Mucosa of rectum (tissue), 2 donors: ENCODE measurements at regions not wholly inside any gene's neighbourhood (a gene's known extent, or its start where the extent isn't known, plus 50 kb on each side); places are given as distances from the start of the nearest gene placed in this dataset.

Experiments used
- H3K27ac ChIP-seq, 2 donors: one replicate each; pipeline ENCODE4 v1.7.0; 2013; ENCODE audit warnings: inconsistent platforms in 2 of 2, low read depth in 2 of 2, low read length in 2 of 2
- H3K27me3 ChIP-seq, 2 donors: one replicate each; pipeline ENCODE4 v1.7.0; 2013; ENCODE audit warnings: low read length in 2 of 2; ENCODE audit not compliant: control insufficient read depth in 2 of 2, insufficient read depth in 2 of 2
- H3K36me3 ChIP-seq, 2 donors: one replicate each; pipeline ENCODE4 v1.7.0; 2013; ENCODE audit warnings: low read length in 2 of 2; ENCODE audit not compliant: control insufficient read depth in 2 of 2, insufficient read depth in 2 of 2
- H3K4me1 ChIP-seq, 2 donors: one replicate each; pipeline ENCODE4 v1.7.0; 2013; ENCODE audit warnings: low read length in 2 of 2, mild to moderate bottlenecking in 1 of 2; ENCODE audit not compliant: control insufficient read depth in 2 of 2, insufficient read depth in 2 of 2
- H3K4me3 ChIP-seq, 2 donors: one replicate each; pipeline ENCODE4 v1.7.0; 2013; ENCODE audit warnings: low read length in 2 of 2
- H3K9ac ChIP-seq, 2 donors: one replicate each; pipeline ENCODE4 v1.7.0; 2013; ENCODE audit warnings: low read length in 2 of 2, low read depth in 1 of 2, mild to moderate bottlenecking in 1 of 2
- H3K9me3 ChIP-seq, 2 donors: one replicate each; pipeline ENCODE4 v1.7.0; 2013; ENCODE audit warnings: low read length in 2 of 2; ENCODE audit not compliant: control insufficient read depth in 2 of 2
- donor health status: healthy.
- donor health status: Normal muscosa, but diverticular disease.

GRCh38 chrX:84611843-84612636 is 109.8 kb upstream of the HDX start:
- no peak overlapping the region for H3K4me3 ChIP-seq
- no peak overlapping the region for H3K27ac ChIP-seq
- H3K36me3 ChIP-seq = no peaks in the 10 kb centered on the region
- H3K9ac ChIP-seq = no peak overlapping the region
- no peaks in the 10 kb centered on the region for H3K9me3 ChIP-seq
- H3K4me1 ChIP-seq = no peaks in the 10 kb centered on the region
- no peaks in the 10 kb centered on the region for H3K27me3 ChIP-seq

- no peaks in the 10 kb centered on the region for H3K36me3 ChIP-seq
- H3K9ac ChIP-seq = no peak overlapping the region
- no peaks in the 10 kb centered on the region for H3K27me3 ChIP-seq
- no peaks in the 10 kb centered on the region for H3K9me3 ChIP-seq
- H3K4me1 ChIP-seq = no peaks in the 10 kb centered on the region
- no peak overlapping the region for H3K4me3 ChIP-seq
- no peak overlapping the region for H3K27ac ChIP-seq
Observed at GRCh38 chrX:84634201-84634782, 132.0 kb upstream of the HDX start.

DNA sequence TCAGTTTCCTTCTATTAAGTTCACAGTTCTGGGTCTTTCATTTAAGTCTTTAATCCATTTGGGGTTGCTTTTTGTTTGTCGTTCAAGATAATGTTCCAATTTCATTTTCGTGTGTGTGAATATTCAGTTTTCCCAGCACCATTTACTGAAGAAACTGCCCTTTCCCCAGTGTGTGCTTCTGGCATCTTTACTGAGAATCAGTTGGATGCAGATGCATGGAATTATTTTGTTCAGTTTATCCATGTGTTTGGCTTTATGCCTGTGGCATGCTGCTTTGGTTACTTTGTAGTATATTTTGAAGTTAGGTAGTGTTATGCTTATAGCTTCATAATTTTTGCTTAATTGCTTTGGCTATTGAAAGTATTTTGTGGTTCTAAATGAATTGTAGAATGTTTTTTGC is 163.8 kb upstream of the HDX start:
- H3K9ac ChIP-seq = no peak overlapping the region
- H3K27ac ChIP-seq = no peak overlapping the region
- no peaks in the 10 kb centered on the region for H3K4me1 ChIP-seq
- no peaks in the 10 kb centered on the region for H3K36me3 ChIP-seq
- H3K27me3 ChIP-seq = no peaks in the 10 kb centered on the region
- H3K9me3 ChIP-seq = no peaks in the 10 kb centered on the region
- H3K4me3 ChIP-seq = no peak overlapping the region

DNA sequence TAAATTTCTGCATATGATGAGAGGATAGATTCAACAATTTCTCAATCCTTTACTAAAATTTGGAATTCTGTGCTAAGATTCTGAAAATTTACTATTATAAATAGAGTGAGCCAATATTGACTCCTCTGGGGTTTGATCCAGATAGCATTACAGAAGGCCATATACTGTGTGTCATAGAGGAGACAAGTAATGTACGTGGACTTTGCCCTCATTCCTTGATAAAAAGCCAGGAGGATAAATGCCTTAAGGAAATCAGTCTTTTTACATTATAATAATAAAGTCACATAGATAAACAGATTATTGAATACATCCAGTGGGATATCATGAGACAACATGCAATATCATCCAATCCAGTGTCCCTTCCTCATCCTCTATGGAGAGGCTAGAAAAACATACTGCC is 188.0 kb upstream of the HDX start:
- no peaks in the 10 kb centered on the region for H3K36me3 ChIP-seq
- H3K4me1 ChIP-seq = no peaks in the 10 kb centered on the region
- H3K27me3 ChIP-seq = no peaks in the 10 kb centered on the region
- no peak overlapping the region for H3K27ac ChIP-seq
- H3K9me3 ChIP-seq = no peaks in the 10 kb centered on the region
- no peak overlapping the region for H3K9ac ChIP-seq
- no peak overlapping the region for H3K4me3 ChIP-seq

GRCh38 chrX:84709987-84710386 is 207.7 kb upstream of the HDX start:
- Histone ChIP-seq H3K4me1 (no peaks in the 10 kb centered on the region), H3K27ac (no peak overlapping the region), H3K9ac (no peak overlapping the region), H3K36me3 (no peaks in the 10 kb centered on the region), H3K9me3 (no peaks in the 10 kb centered on the region), H3K4me3 (no peak overlapping the region), H3K27me3 (no peaks in the 10 kb centered on the region)

DNA sequence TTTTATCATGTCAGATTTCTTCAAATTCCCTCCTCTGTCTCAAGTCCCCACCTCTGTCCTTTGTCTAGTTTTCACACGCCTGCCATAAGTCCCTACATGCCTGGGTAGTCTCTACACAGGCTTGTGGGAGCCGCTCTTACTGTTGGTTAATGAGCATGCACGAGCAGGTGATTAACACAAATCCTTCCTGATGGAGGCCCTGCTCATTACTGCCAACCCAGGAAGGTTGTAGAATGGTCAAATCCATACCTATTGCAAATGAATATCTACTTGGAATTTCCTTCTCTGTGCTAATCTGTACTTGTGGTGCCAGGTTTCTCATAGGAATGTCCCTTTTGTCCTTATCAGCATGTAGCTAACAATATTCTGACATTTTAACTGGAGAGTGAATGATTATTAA is 208.4 kb upstream of the HDX start:
- no peaks in the 10 kb centered on the region for H3K9me3 ChIP-seq
- no peaks in the 10 kb centered on the region for H3K4me1 ChIP-seq

DNA sequence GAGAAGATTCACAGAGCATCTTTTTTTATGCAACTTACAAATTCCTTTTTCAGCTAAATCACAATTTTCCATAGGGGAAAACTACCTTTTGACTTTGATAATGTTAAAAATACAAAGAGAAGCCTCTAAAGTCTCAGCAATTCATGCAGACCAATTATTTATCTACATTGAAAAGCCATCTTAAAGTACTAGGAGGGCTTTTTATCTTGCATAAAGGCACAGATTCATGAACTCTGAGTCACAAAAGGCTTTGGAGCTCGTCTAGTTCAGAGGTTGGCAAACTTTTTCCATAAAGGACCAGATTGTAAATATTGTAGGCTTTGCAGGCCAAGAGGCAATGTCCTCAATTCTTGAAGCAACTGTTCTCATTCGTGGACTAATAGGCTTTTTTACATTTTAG is 210.4 kb upstream of the HDX start:
- Histone ChIP-seq H3K4me1 (no peaks in the 10 kb centered on the region), H3K27me3 (no peaks in the 10 kb centered on the region), H3K4me3 (no peak overlapping the region), H3K9me3 (no peaks in the 10 kb centered on the region), H3K36me3 (no peaks in the 10 kb centered on the region), H3K9ac (no peak overlapping the region), H3K27ac (no peak overlapping the region)

More for the DNA sequence above, 208.4 kb upstream of the HDX start:
- H3K9ac ChIP-seq = no peak overlapping the region
- no peaks in the 10 kb centered on the region for H3K27me3 ChIP-seq
- H3K36me3 ChIP-seq = no peaks in the 10 kb centered on the region
- no peak overlapping the region for H3K27ac ChIP-seq
- H3K4me3 ChIP-seq = no peak overlapping the region

GRCh38 chrX:84715315-84715714 is 213.1 kb upstream of the HDX start:
- H3K27me3 ChIP-seq = no peaks in the 10 kb centered on the region
- no peak overlapping the region for H3K4me3 ChIP-seq
- H3K9me3 ChIP-seq = no peaks in the 10 kb centered on the region
- H3K9ac ChIP-seq = no peak overlapping the region
- H3K4me1 ChIP-seq = no peaks in the 10 kb centered on the region
- no peaks in the 10 kb centered on the region for H3K36me3 ChIP-seq
- H3K27ac ChIP-seq = no peak overlapping the region

DNA sequence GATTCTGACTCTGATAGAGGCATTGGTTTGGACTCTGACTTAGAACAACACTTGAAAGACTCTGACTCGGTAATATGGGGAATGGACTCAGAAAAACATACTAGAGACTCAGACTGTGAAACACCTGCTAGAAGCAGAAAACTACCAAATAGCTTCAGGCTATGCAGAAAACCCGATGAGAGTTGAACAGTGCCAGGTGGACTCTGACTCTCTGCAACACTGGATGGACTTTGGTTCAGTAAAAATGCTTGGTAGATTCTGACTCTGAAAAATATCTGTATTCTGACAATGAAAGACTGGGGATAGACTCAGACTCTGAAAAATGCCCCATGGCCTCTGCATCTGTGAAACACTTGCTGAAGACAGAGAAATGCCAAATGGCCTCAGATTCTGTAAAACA is 215.1 kb upstream of the HDX start:
- Histone ChIP-seq H3K4me3 (no peak overlapping the region), H3K4me1 (no peaks in the 10 kb centered on the region), H3K36me3 (no peaks in the 10 kb centered on the region), H3K9ac (no peak overlapping the region), H3K9me3 (no peaks in the 10 kb centered on the region), H3K27me3 (no peaks in the 10 kb centered on the region), H3K27ac (no peak overlapping the region)

DNA sequence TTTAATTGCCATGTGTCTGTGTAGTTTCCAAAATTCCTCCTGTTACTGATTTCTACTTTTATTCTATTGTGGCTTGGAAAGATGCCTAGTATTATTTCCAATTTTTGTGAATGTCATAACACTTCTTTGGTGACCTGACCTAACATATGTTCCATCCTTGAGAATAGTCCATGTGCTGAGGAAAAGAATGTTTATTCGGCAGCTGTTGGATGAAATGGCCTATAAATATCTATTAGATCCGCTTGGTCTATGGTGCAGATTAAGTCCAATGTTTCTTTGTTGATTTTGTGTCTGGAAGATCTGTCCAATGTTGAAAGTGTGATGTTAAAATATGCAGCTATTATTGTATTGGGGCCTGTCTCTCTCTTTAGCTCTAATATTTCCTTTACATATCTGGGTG is 219.2 kb upstream of the HDX start:
- Histone ChIP-seq H3K9ac (no peak overlapping the region), H3K27ac (no peak overlapping the region), H3K27me3 (no peaks in the 10 kb centered on the region), H3K4me1 (no peaks in the 10 kb centered on the region), H3K4me3 (no peak overlapping the region), H3K9me3 (no peaks in the 10 kb centered on the region), H3K36me3 (no peaks in the 10 kb centered on the region)
